ENCODE measurements at regions not wholly inside any gene's neighbourhood (a gene's known extent, or its start where the extent isn't known, plus 50 kb on each side); places are given as distances from the start of the nearest gene placed in this dataset.
"Not testable (repeated sequence)": the region's sequence is repeated elsewhere in the genome, so short reads cannot be mapped to it uniquely, and the experiment has no call there.

GRCh38 chr2:173734797-173735196, 230.4 kb downstream of the SP3 start:
- no peak overlapping the region for H3K9ac ChIP-seq (ENCODE audit: low read depth, low read length)
- no peaks in the 10 kb centered on the region for H4K20me1 ChIP-seq (ENCODE audit: insufficient read depth, low read length)
- H3K27me3 ChIP-seq (ENCODE audit: insufficient read depth, low read length, poor library complexity), result no peaks in the 10 kb centered on the region
- TF ChIP-seq EZH2 (IDR thresholded peaks at IDR 0.05; ENCODE audit: borderline replicate concordance, low read depth, low read length, severe bottlenecking) (no peak), CTCF (IDR thresholded peaks at IDR 0.05; ENCODE audit: borderline replicate concordance, extremely low read depth, low read length, poor library complexity, severe bottlenecking) (no peak)
- DNase-seq, result no peak
- no peak for ATAC-seq (ENCODE audit: insufficient read depth, low read depth)
- no peaks in the 10 kb centered on the region for H3K36me3 ChIP-seq (ENCODE audit: insufficient read depth, low read length)
- H3K4me1 ChIP-seq (ENCODE audit: insufficient read depth, low read length), result no peaks in the 10 kb centered on the region
- no peaks in the 10 kb centered on the region for H3K9me3 ChIP-seq (ENCODE audit: insufficient read depth, low read length, severe bottlenecking)
- no peak overlapping the region for H3K4me2 ChIP-seq (ENCODE audit: insufficient read depth, low read length)
- H3K27ac ChIP-seq (ENCODE audit: low read length), result no peak overlapping the region
- no peaks in the 10 kb centered on the region for H3K79me2 ChIP-seq (ENCODE audit: insufficient read depth, low read length)
- H3K4me3 ChIP-seq (ENCODE audit: low read depth in 1 of 2, low read length in 2 of 2), result no peak overlapping the region
- H2AFZ ChIP-seq (ENCODE audit: low read depth, low read length), result no peak overlapping the region

- H3K27me3 ChIP-seq (ENCODE audit: insufficient read depth, low read length, poor library complexity); DNase-seq; H3K4me1 ChIP-seq (ENCODE audit: insufficient read depth, low read length); H3K36me3 ChIP-seq (ENCODE audit: insufficient read depth, low read length); H3K79me2 ChIP-seq (ENCODE audit: insufficient read depth, low read length); H3K4me3 ChIP-seq (ENCODE audit: low read depth in 1 of 2, low read length in 2 of 2); H3K4me2 ChIP-seq (ENCODE audit: insufficient read depth, low read length); H4K20me1 ChIP-seq (ENCODE audit: insufficient read depth, low read length); H3K9ac ChIP-seq (ENCODE audit: low read depth, low read length); H3K27ac ChIP-seq (ENCODE audit: low read length); ATAC-seq (ENCODE audit: insufficient read depth, low read depth); H2AFZ ChIP-seq (ENCODE audit: low read depth, low read length); H3K9me3 ChIP-seq (ENCODE audit: insufficient read depth, low read length, severe bottlenecking): not testable (repeated sequence)
Measured at GRCh38 chr2:173737954-173738575, 227.1 kb downstream of the SP3 start.

- Histone ChIP-seq H3K9me3 (ENCODE audit: insufficient read depth, low read length, severe bottlenecking) (no peaks in the 10 kb centered on the region), H3K27me3 (ENCODE audit: insufficient read depth, low read length, poor library complexity) (no peaks in the 10 kb centered on the region), H2AFZ (ENCODE audit: low read depth, low read length) (no peak overlapping the region), H3K79me2 (ENCODE audit: insufficient read depth, low read length) (no peaks in the 10 kb centered on the region), H3K36me3 (ENCODE audit: insufficient read depth, low read length) (no peaks in the 10 kb centered on the region), H3K4me1 (ENCODE audit: insufficient read depth, low read length) (no peaks in the 10 kb centered on the region), H3K27ac (ENCODE audit: low read length) (no peak overlapping the region), H3K9ac (ENCODE audit: low read depth, low read length) (no peak overlapping the region), H3K4me3 (ENCODE audit: low read depth in 1 of 2, low read length in 2 of 2) (no peak overlapping the region), H4K20me1 (ENCODE audit: insufficient read depth, low read length) (no peaks in the 10 kb centered on the region), H3K4me2 (ENCODE audit: insufficient read depth, low read length) (no peak overlapping the region)
- TF ChIP-seq CTCF (IDR thresholded peaks at IDR 0.05; ENCODE audit: borderline replicate concordance, extremely low read depth, low read length, poor library complexity, severe bottlenecking) (no peak), EZH2 (IDR thresholded peaks at IDR 0.05; ENCODE audit: borderline replicate concordance, low read depth, low read length, severe bottlenecking) (no peak)
- no peak for DNase-seq
- no peak for ATAC-seq (ENCODE audit: insufficient read depth, low read depth)
Measured at GRCh38 chr2:173739006-173739405, 226.2 kb downstream of the SP3 start.

GRCh38 chr2:173740639-173741038, 224.5 kb downstream of the SP3 start:
- no peak overlapping the region for H3K4me2 ChIP-seq (ENCODE audit: insufficient read depth, low read length)
- no peaks in the 10 kb centered on the region for H4K20me1 ChIP-seq (ENCODE audit: insufficient read depth, low read length)
- H3K27ac ChIP-seq (ENCODE audit: low read length), result no peak overlapping the region
- H2AFZ ChIP-seq (ENCODE audit: low read depth, low read length), result no peak overlapping the region
- no peak for DNase-seq
- no peak overlapping the region for H3K9ac ChIP-seq (ENCODE audit: low read depth, low read length)
- no peaks in the 10 kb centered on the region for H3K36me3 ChIP-seq (ENCODE audit: insufficient read depth, low read length)
- no peaks in the 10 kb centered on the region for H3K27me3 ChIP-seq (ENCODE audit: insufficient read depth, low read length, poor library complexity)
- H3K9me3 ChIP-seq (ENCODE audit: insufficient read depth, low read length, severe bottlenecking), result no peaks in the 10 kb centered on the region
- TF ChIP-seq CTCF (IDR thresholded peaks at IDR 0.05; ENCODE audit: borderline replicate concordance, extremely low read depth, low read length, poor library complexity, severe bottlenecking), result no peak
- no peak for TF ChIP-seq EZH2 (IDR thresholded peaks at IDR 0.05; ENCODE audit: borderline replicate concordance, low read depth, low read length, severe bottlenecking)
- ATAC-seq (ENCODE audit: insufficient read depth, low read depth), result no peak
- H3K4me1 ChIP-seq (ENCODE audit: insufficient read depth, low read length), result no peaks in the 10 kb centered on the region
- no peaks in the 10 kb centered on the region for H3K79me2 ChIP-seq (ENCODE audit: insufficient read depth, low read length)
- no peak overlapping the region for H3K4me3 ChIP-seq (ENCODE audit: low read depth in 1 of 2, low read length in 2 of 2)

Measured in DND-41 (cell line).